HG02571 (cell line): ENCODE measurements at regions not wholly inside any gene's neighbourhood (a gene's known extent, or its start where the extent isn't known, plus 50 kb on each side); places are given as distances from the start of the nearest gene placed in this dataset.
A peak's percentile ranks its signal among the peaks of the same experiment; 100 is the strongest.
"Not testable (repeated sequence)": the region's sequence is repeated elsewhere in the genome, so short reads cannot be mapped to it uniquely, and the experiment has no call there.

ENCODE experiments used
- ATAC-seq: cut with Tn5 transposase; IDR thresholded peaks from one replicate; pipeline ENCODE4 v1.9.1; 2021; ENCODE audit warnings: mild to moderate bottlenecking, moderate library complexity; ENCODE audit not compliant: unreplicated experiment

GRCh38 chr11:49499117-49499516 is 290.7 kb upstream of the FOLH1 start:
- ATAC-seq, result no peak

GRCh38 chr11:49505231-49505630 is 296.8 kb upstream of the FOLH1 start:
- no peak for ATAC-seq

GRCh38 chr11:49526240-49526829 is 317.9 kb upstream of the FOLH1 start:
- ATAC-seq, result peak; percentile 83

- no peak for ATAC-seq
These were observed 324.8 kb upstream of the FOLH1 start for GRCh38 chr11:49533204-49533603.

GRCh38 chr11:49538927-49539326 is 330.5 kb upstream of the FOLH1 start:
- ATAC-seq, result not testable (repeated sequence)

GRCh38 chr11:49558261-49558847 is 350.0 kb upstream of the FOLH1 start:
- not testable (repeated sequence) for ATAC-seq

DNA sequence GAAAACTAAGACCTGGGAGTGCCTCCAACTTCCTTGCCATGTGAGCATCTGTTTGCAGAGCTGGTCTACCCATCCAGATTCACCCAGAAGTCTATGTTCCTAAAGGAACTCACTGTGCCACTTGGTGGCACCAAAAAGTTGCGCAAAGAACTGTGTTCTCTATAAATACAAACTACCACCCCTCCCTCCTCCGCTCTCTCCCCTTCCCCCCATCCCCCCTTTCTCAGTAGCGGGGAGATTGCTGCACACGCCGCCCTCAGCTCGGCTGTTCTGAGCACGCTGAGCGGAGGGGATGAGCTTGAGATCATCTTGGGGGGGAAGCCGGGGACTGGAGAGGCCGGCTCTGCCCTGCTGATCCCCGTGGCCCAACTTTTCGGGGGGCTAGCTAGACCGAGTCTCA is 352.2 kb upstream of the FOLH1 start:
- ATAC-seq, result not testable (repeated sequence)

GRCh38 chr11:49561240-49561880 is 353.0 kb upstream of the FOLH1 start:
- not testable (repeated sequence) for ATAC-seq

GRCh38 chr11:49562262-49562661 is 353.9 kb upstream of the FOLH1 start:
- ATAC-seq, result not testable (repeated sequence)

DNA sequence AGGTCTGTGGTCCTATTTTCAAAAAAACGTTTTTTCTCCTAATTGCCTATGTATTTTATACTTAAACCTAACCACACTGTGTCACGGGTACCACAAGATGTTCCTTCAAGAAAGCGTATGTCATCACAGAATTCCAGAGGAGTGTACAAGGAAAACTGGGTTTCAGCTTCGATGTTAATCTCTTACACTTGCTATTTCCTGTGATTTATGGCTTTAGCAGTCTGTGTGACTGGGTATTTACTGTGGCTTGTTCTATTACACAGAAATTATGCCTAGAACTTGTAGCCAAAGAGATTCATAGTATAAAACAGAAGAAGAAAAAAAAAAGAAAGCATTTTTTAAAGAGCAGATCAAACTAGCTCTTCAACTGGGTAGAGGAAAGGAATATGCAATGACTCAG is 371.1 kb upstream of the FOLH1 start:
- ATAC-seq, result not testable (repeated sequence)

GRCh38 chr11:49585495-49585894 is 366.7 kb upstream of the OR4C13 start:
- ATAC-seq, result not testable (repeated sequence)

DNA sequence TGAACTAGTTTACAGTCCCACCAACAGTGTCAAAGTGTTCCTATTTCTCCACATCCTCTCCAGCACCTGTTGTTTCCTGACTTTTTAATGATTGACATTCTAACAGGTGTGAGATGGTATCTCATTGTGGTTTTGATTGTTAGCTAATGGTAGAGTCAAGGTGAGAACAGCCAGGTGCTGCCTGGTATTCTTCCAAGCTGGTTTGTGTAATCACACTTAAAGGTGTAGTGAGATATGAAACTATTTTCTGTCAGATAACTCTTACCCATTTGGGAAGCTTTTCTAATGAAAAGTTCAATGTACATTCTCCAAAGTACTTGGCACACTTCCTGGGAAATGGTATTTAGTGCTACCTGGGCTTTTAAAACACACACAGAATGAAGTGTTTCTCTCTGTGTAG is 343.3 kb upstream of the OR4C13 start:
- ATAC-seq, result not testable (repeated sequence)

- not testable (repeated sequence) for ATAC-seq
These were observed 328.3 kb upstream of the OR4C13 start for GRCh38 chr11:49623872-49624271.

DNA sequence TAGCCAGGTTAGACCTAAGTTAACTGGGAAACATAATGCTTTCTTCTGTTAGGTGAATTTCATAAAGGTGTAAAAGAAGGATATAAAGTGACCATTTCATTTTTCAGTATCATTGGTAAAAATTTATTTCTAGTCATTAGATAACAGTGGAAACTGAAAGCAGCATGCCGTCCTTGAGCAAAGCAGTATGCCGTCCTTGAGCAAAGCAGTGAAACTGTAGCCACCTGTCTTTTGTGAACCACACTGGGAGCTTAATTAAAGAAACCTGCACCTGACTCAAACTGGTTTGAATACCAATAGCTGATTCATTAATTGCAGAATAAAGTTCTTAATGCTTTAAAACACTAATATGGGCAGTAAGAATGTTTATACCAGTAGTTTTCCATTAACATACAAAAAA is 281.5 kb upstream of the OR4C13 start:
- ATAC-seq, result not testable (repeated sequence)

DNA sequence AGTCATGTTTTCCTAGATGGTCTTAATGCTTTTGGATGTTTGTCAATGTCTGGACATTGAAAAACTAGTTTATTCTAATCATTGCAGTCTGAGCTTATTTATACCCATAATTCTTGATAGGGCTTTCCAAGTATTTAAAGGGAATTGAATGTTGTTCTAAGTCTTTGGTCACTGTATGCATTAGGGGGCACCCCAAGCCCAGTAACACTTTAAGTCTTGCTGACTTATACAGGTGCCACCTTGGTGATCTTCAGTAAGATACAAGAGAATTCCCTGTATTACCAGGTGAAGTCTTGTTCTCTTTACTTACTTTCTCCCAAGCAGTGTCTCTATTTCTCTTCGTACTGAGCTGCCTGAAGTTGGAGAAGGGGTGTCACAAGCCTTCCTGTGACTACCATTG is 250.1 kb upstream of the OR4C13 start:
- ATAC-seq, result not testable (repeated sequence)

DNA sequence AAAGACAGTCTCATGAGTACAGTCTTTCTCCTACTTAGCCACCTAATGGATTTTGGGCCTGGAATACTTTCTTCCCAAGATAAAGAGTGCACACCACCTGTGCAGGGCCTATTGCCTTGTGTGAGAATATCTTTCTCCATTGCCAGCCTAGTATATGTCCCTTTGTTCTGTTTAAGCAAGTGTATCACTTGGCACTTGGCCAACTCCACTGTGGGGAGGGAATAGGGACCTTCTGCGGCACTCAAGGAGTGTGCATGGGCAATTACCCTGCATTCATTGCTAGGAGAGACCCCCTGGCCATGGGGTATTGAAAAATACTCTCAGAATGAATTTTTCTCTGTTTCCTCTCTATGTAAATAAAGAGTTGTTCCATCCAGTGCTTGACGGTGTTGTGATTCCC is 201.7 kb upstream of the OR4C13 start:
- not testable (repeated sequence) for ATAC-seq

DNA sequence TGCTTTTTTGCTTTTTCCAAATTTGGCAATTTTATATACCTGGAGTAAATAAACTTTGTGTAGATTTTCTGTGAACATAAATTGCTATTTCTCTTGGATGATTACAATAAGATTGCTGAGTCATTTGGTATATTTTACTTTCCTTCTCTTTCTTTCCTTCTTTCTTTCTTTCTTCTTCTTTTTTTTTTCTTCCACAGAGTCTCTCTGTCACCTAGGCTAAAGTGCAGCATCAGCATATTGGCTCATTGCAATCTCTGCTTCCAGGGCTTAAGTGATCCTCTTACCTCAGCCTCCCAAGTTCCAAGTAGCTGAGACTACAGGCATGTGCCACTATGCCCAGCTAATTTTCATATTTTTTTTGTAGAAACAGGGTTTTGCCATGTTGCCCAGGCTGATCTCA is 201.2 kb upstream of the OR4C13 start:
- not testable (repeated sequence) for ATAC-seq

GRCh38 chr11:49780791-49781190 is 171.4 kb upstream of the OR4C13 start:
- ATAC-seq, result not testable (repeated sequence)

GRCh38 chr11:49782000-49782399 is 170.2 kb upstream of the OR4C13 start:
- ATAC-seq, result not testable (repeated sequence)

GRCh38 chr11:49783841-49784240 is 168.3 kb upstream of the OR4C13 start:
- not testable (repeated sequence) for ATAC-seq

GRCh38 chr11:49789787-49790186 is 162.4 kb upstream of the OR4C13 start:
- ATAC-seq, result not testable (repeated sequence)

DNA sequence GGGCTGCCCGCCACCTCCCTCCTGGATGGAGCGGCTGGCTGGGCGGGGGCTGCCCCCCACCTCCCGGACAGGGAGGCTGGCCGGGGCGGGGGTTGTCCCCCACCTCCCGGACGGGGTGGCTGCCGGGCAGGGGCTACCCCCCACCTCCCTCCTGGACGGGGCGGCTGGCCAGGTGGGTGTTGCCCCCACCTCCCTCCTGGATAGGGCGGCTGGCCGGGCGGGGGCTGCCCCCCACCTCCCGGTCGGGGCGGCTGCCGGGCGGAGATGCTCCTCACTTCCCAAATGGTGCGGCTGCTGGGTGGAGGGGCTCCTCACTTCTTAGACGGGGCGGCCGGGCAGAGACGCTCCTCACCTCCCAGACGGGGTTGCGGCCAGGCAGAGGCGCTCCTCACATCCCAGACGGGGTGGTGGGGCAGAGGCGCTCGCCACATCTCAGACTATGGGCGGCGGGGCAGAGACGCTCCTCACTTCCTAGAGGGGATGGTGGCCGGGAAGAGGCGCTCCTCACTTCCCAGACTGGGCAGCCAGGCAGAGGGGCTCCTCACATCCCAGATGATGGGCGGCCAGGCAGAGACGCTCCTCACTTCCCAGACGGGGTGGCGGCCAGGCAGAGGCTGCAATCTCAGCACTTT is 153.9 kb upstream of the OR4C13 start:
- ATAC-seq, result not testable (repeated sequence)
